Hepatocyte (in vitro differentiated cells): ENCODE measurements at regions not wholly inside any gene's neighbourhood (a gene's known extent, or its start where the extent isn't known, plus 50 kb on each side); places are given as distances from the start of the nearest gene placed in this dataset.

Experiments used
- DNase-seq: peaks from one replicate; pipeline ENCODE4 v3.0.0-alpha.2; 2016; ENCODE audit warnings: low spot score
- H2AFZ ChIP-seq: fragments of 200-600 bp; sonication (generic); 2 replicates; pipeline ENCODE4 v1.6.0; 2016; ENCODE audit warnings: antibody characterized with exemption, mild to moderate bottlenecking
- H3K27ac ChIP-seq: fragments of 200-600 bp; sonication (generic); 2 replicates; pipeline ENCODE4 v1.5.1; 2016; ENCODE audit warnings: mild to moderate bottlenecking
- H3K27me3 ChIP-seq: fragments of 200-600 bp; sonication (generic); 2 replicates; pipeline ENCODE4 v1.6.1; 2016
- H3K36me3 ChIP-seq: fragments of 200-600 bp; sonication (generic); replicated peaks from 2 replicates; pipeline ENCODE4 v1.5.1; 2016; ENCODE audit warnings: low read depth; ENCODE audit not compliant: insufficient read depth
- H3K4me1 ChIP-seq: fragments of 200-600 bp; sonication (generic); 2 replicates; pipeline ENCODE4 v1.5.1; 2016; ENCODE audit warnings: mild to moderate bottlenecking, moderate library complexity; ENCODE audit not compliant: insufficient read depth
- H3K4me2 ChIP-seq: fragments of 200-600 bp; sonication (generic); 2 replicates; pipeline ENCODE4 v1.6.0; 2016
- H3K4me3 ChIP-seq: fragments of 200-600 bp; sonication (generic); 2 replicates; pipeline ENCODE4 v1.5.1; 2016; ENCODE audit warnings: mild to moderate bottlenecking
- H3K79me2 ChIP-seq: fragments of 200-600 bp; sonication (generic); 2 replicates; pipeline ENCODE4 v1.6.0; 2017; ENCODE audit warnings: mild to moderate bottlenecking
- H3K9me2 ChIP-seq: fragments of 200-600 bp; sonication (generic); replicated peaks from 2 replicates; pipeline ENCODE4 v1.6.0; 2017; ENCODE audit warnings: mild to moderate bottlenecking; ENCODE audit not compliant: insufficient read depth
- H3K9me3 ChIP-seq: fragments of 200-600 bp; sonication (generic); 2 replicates; pipeline ENCODE4 v1.5.1; 2016; ENCODE audit warnings: low read depth, mild to moderate bottlenecking
- H4K20me1 ChIP-seq: fragments of 200-600 bp; sonication (generic); 2 replicates; pipeline ENCODE4 v1.6.0; 2016; ENCODE audit warnings: mild to moderate bottlenecking; ENCODE audit not compliant: insufficient read depth, poor library complexity, severe bottlenecking
- CTCF ChIP-seq: fragments of 200-600 bp; sonication (generic); IDR thresholded peaks from 2 replicates; pipeline ENCODE4 v1.5.1; 2016; ENCODE audit warnings: antibody characterized with exemption, mild to moderate bottlenecking; ENCODE audit not compliant: poor library complexity
- EZH2 ChIP-seq: fragments of 200-600 bp; sonication (generic); IDR thresholded peaks from 2 replicates; pipeline ENCODE4 v1.6.1; 2016; ENCODE audit warnings: antibody characterized with exemption, mild to moderate bottlenecking, borderline replicate concordance
- EZH2phosphoT487 ChIP-seq: fragments of 200-600 bp; sonication (generic); IDR thresholded peaks from one replicate; pipeline ENCODE4 v1.6.1; 2018; ENCODE audit warnings: antibody characterized with exemption, mild to moderate bottlenecking, low read depth, moderate library complexity; ENCODE audit not compliant: unreplicated experiment, severe bottlenecking
- WGBS: methylation state at CpG from one replicate; pipeline ENCODE4 v1.1.6; 2016; ENCODE audit warnings: low lambda C conversion rate; ENCODE audit errors: missing lambda C conversion rate; 5-methylcytosine and 5-hydroxymethylcytosine counted together

- H3K4me3 ChIP-seq = no peak overlapping the region
- TF ChIP-seq CTCF = no peak
- TF ChIP-seq EZH2 = no peak
- TF ChIP-seq EZH2phosphoT487 = no peak
- DNase-seq = no peak
- H3K4me2 ChIP-seq = no peak overlapping the region
- H3K9me2 ChIP-seq = no peaks in the 10 kb centered on the region
- H3K27ac ChIP-seq = no peak overlapping the region
- no peaks in the 10 kb centered on the region for H3K4me1 ChIP-seq
- WGBS = 75% methylated on average over 5 of the region's 5 CpGs
- no peak overlapping the region for H2AFZ ChIP-seq
- H3K79me2 ChIP-seq = no peaks in the 10 kb centered on the region
- peaks cover 2% of the 10 kb centered on the region for H3K27me3 ChIP-seq
- H3K9me3 ChIP-seq = no peaks in the 10 kb centered on the region
- H4K20me1 ChIP-seq = no peaks in the 10 kb centered on the region
- H3K36me3 ChIP-seq = no peaks in the 10 kb centered on the region
Observed at GRCh38 chr12:108394196-108394595, 55.1 kb upstream of the CMKLR1 start.

- WGBS = 90% methylated on average over 5 of the region's 5 CpGs
Observed at GRCh38 chr12:108392284-108392683, 53.2 kb upstream of the CMKLR1 start.

GRCh38 chr12:108390495-108391203 lies 51.5 kb upstream of the CMKLR1 start:
- no peaks in the 10 kb centered on the region for H4K20me1 ChIP-seq
- WGBS = 46% methylated on average over 7 of the region's 7 CpGs
- TF ChIP-seq EZH2phosphoT487 = no peak
- TF ChIP-seq EZH2 = no peak
- TF ChIP-seq CTCF = no peak

More at GRCh38 chr12:108392284-108392683, 53.2 kb upstream of the CMKLR1 start:
- no peak for DNase-seq
- H4K20me1 ChIP-seq = no peaks in the 10 kb centered on the region
- H3K9me2 ChIP-seq = no peaks in the 10 kb centered on the region
- H3K79me2 ChIP-seq = no peaks in the 10 kb centered on the region
- TF ChIP-seq EZH2 (no peak), CTCF (no peak), EZH2phosphoT487 (no peak)
- H2AFZ ChIP-seq = no peak overlapping the region
- no peak overlapping the region for H3K27ac ChIP-seq
- H3K4me3 ChIP-seq = no peak overlapping the region
- no peak overlapping the region for H3K4me2 ChIP-seq
- H3K9me3 ChIP-seq = no peaks in the 10 kb centered on the region
- H3K36me3 ChIP-seq = no peaks in the 10 kb centered on the region
- no peaks in the 10 kb centered on the region for H3K4me1 ChIP-seq
- no peaks in the 10 kb centered on the region for H3K27me3 ChIP-seq

More at GRCh38 chr12:108390495-108391203, 51.5 kb upstream of the CMKLR1 start:
- no peak overlapping the region for H2AFZ ChIP-seq
- no peak overlapping the region for H3K27ac ChIP-seq
- H3K36me3 ChIP-seq = no peaks in the 10 kb centered on the region
- H3K4me1 ChIP-seq = no peaks in the 10 kb centered on the region
- H3K27me3 ChIP-seq = no peaks in the 10 kb centered on the region
- no peaks in the 10 kb centered on the region for H3K9me2 ChIP-seq
- H3K9me3 ChIP-seq = no peaks in the 10 kb centered on the region
- H3K79me2 ChIP-seq = no peaks in the 10 kb centered on the region
- H3K4me3 ChIP-seq = no peak overlapping the region
- no peak for DNase-seq
- H3K4me2 ChIP-seq = no peak overlapping the region
